ENCODE measurements at regions not wholly inside any gene's neighbourhood (a gene's known extent, or its start where the extent isn't known, plus 50 kb on each side); places are given as distances from the start of the nearest gene placed in this dataset.

DNA sequence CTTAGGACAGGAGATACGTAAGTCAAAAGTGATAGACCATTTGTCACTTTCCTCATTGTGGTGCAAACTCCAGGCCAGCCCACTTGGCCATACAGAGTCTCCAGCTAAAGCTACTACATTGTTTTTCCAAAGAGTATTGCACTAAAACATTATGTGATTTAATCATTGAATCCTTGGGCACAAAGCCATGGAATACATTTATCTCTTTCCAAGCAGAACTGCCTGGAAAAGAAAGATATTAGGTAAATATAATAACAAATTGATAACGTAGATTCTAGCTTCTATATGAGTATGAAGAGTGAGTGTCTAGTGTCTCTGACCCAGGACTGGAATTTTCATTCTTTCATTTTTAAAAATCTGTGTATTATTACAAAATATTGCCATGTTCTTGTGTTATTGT lies 863.7 kb upstream of the SEMA6D start:
- TF ChIP-seq, protein P1, sequence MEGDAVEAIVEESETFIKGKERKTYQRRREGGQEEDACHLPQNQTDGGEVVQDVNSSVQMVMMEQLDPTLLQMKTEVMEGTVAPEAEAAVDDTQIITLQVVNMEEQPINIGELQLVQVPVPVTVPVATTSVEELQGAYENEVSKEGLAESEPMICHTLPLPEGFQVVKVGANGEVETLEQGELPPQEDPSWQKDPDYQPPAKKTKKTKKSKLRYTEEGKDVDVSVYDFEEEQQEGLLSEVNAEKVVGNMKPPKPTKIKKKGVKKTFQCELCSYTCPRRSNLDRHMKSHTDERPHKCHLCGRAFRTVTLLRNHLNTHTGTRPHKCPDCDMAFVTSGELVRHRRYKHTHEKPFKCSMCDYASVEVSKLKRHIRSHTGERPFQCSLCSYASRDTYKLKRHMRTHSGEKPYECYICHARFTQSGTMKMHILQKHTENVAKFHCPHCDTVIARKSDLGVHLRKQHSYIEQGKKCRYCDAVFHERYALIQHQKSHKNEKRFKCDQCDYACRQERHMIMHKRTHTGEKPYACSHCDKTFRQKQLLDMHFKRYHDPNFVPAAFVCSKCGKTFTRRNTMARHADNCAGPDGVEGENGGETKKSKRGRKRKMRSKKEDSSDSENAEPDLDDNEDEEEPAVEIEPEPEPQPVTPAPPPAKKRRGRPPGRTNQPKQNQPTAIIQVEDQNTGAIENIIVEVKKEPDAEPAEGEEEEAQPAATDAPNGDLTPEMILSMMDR (CRISPR knock-in tag; IDR thresholded peaks at IDR 0.05), result no peak
- TF ChIP-seq ELF4 (CRISPR knock-in tag; IDR thresholded peaks at IDR 0.05; ENCODE audit: borderline replicate concordance) (no peak), GTF2F1 (IDR thresholded peaks at IDR 0.05; ENCODE audit: low read length) (no peak), HOXA7 (CRISPR knock-in tag; IDR thresholded peaks at IDR 0.05) (no peak), SIN3A (IDR thresholded peaks at IDR 0.05; ENCODE audit: borderline replicate concordance, low read depth, low read length) (no peak), ARNT (IDR thresholded peaks at IDR 0.05) (no peak), JUN (CRISPR knock-in tag; IDR thresholded peaks at IDR 0.05) (no peak), SCMH1 (CRISPR knock-in tag; IDR thresholded peaks at IDR 0.05; ENCODE audit: borderline replicate concordance) (no peak), ZNF124 (CRISPR knock-in tag; IDR thresholded peaks at IDR 0.05) (no peak), NCOR1 (IDR thresholded peaks at IDR 0.05; ENCODE audit: borderline replicate concordance, low read length) (no peak), POLR2AphosphoS2 (IDR thresholded peaks at IDR 0.05; ENCODE audit: low read depth, low read length) (no peak)
- TF ChIP-seq, protein P2, sequence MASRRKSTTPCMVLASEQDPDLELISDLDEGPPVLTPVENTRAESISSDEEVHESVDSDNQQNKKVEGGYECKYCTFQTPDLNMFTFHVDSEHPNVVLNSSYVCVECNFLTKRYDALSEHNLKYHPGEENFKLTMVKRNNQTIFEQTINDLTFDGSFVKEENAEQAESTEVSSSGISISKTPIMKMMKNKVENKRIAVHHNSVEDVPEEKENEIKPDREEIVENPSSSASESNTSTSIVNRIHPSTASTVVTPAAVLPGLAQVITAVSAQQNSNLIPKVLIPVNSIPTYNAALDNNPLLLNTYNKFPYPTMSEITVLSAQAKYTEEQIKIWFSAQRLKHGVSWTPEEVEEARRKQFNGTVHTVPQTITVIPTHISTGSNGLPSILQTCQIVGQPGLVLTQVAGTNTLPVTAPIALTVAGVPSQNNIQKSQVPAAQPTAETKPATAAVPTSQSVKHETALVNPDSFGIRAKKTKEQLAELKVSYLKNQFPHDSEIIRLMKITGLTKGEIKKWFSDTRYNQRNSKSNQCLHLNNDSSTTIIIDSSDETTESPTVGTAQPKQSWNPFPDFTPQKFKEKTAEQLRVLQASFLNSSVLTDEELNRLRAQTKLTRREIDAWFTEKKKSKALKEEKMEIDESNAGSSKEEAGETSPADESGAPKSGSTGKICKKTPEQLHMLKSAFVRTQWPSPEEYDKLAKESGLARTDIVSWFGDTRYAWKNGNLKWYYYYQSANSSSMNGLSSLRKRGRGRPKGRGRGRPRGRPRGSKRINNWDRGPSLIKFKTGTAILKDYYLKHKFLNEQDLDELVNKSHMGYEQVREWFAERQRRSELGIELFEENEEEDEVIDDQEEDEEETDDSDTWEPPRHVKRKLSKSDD (CRISPR knock-in tag; IDR thresholded peaks at IDR 0.05; ENCODE audit: low read depth), result no peak
- TF ChIP-seq, protein P3, sequence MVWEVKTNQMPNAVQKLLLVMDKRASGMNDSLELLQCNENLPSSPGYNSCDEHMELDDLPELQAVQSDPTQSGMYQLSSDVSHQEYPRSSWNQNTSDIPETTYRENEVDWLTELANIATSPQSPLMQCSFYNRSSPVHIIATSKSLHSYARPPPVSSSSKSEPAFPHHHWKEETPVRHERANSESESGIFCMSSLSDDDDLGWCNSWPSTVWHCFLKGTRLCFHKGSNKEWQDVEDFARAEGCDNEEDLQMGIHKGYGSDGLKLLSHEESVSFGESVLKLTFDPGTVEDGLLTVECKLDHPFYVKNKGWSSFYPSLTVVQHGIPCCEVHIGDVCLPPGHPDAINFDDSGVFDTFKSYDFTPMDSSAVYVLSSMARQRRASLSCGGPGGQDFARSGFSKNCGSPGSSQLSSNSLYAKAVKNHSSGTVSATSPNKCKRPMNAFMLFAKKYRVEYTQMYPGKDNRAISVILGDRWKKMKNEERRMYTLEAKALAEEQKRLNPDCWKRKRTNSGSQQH (CRISPR knock-in tag; IDR thresholded peaks at IDR 0.05; ENCODE audit: low read depth), result no peak
